Activated T-helper 1 cell treated with anti-CD3 and anti-CD28 coated beads, Interleukin-12 subunit alpha, Interleukin-12 subunit beta, Interleukin-2, Interleukin-4 antibody, amounts not matched to agents 30 ng/mL and 10 ng/mL and 1 ng/mL, durations not matched to agents 14 hours and 24 hours and 36 hours (primary cell): ENCODE measurements at regions not wholly inside any gene's neighbourhood (a gene's known extent, or its start where the extent isn't known, plus 50 kb on each side); places are given as distances from the start of the nearest gene placed in this dataset.

Source experiments
- DNase-seq: peaks from one replicate; pipeline ENCODE4 v3.0.0; 2021; ENCODE audit warnings: low spot score
- H3K27ac Mint-ChIP-seq: one replicate; pipeline ENCODE4 v1.8.0; 2021; ENCODE audit warnings: mild to moderate bottlenecking, mixed read lengths
- H3K27me3 Mint-ChIP-seq: one replicate; pipeline ENCODE4 v1.8.0; 2022; ENCODE audit warnings: mild to moderate bottlenecking, moderate library complexity, mixed read lengths; ENCODE audit not compliant: insufficient read depth
- H3K36me3 Mint-ChIP-seq: one replicate; pipeline ENCODE4 v1.8.0; 2021; ENCODE audit warnings: low read depth, mixed read lengths
- H3K4me1 Mint-ChIP-seq: one replicate; pipeline ENCODE4 v1.8.0; 2021; ENCODE audit warnings: low read depth, mixed read lengths
- H3K4me3 Mint-ChIP-seq: one replicate; pipeline ENCODE4 v1.8.0; 2021; ENCODE audit warnings: mild to moderate bottlenecking, moderate library complexity, mixed read lengths
- H3K9me3 Mint-ChIP-seq: one replicate; pipeline ENCODE4 v1.8.0; 2021; ENCODE audit warnings: mixed read lengths
- intact Hi-C: fragments of 100-400 bp; cut with micrococcal nuclease; formaldehyde crosslinking; loops from one replicate; pipeline ENCODE4 v1.15.1; 2024

DNA sequence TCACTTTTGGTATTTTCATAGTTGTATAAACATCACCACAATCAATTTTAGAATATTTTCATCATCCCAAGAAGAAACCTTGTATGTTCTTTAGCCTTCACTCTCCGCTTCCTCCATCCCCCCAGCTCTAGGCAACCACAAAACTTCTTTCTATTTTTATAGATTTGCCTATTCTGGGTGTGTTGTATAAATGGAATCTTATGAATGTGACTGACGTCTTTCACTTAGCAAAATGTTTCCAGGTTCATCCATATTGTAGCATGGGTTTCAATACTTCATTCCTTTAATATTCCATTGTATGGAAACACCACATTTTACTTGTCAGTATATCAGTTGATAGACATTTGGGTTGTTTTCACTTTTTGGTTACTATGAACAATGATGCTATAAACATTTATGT, 335.8 kb upstream of the GOLIM4 start:
- Mint-ChIP-seq H3K4me1 (no peaks in the 10 kb centered on the region), H3K4me3 (no peak overlapping the region), H3K9me3 (no peaks in the 10 kb centered on the region), H3K36me3 (no peaks in the 10 kb centered on the region), H3K27ac (no peak overlapping the region), H3K27me3 (no peaks in the 10 kb centered on the region)
- intact Hi-C loops: no loop called here
- no peak for DNase-seq

- H3K9me3 Mint-ChIP-seq: no peaks in the 10 kb centered on the region
- H3K36me3 Mint-ChIP-seq: no peaks in the 10 kb centered on the region
- DNase-seq: no peak
- H3K27ac Mint-ChIP-seq: no peak overlapping the region
- intact Hi-C loops: no loop called here
- H3K27me3 Mint-ChIP-seq: no peaks in the 10 kb centered on the region
- no peak overlapping the region for H3K4me3 Mint-ChIP-seq
- no peaks in the 10 kb centered on the region for H3K4me1 Mint-ChIP-seq
Measured at GRCh38 chr3:168427835-168428475, 332.2 kb upstream of the GOLIM4 start.

GRCh38 chr3:168427156-168427555, 331.4 kb upstream of the GOLIM4 start:
- Mint-ChIP-seq H3K36me3 (no peaks in the 10 kb centered on the region), H3K27ac (no peak overlapping the region), H3K4me1 (no peaks in the 10 kb centered on the region), H3K9me3 (no peaks in the 10 kb centered on the region), H3K4me3 (no peak overlapping the region), H3K27me3 (no peaks in the 10 kb centered on the region)
- intact Hi-C loops: no loop called here
- DNase-seq: no peak

DNA sequence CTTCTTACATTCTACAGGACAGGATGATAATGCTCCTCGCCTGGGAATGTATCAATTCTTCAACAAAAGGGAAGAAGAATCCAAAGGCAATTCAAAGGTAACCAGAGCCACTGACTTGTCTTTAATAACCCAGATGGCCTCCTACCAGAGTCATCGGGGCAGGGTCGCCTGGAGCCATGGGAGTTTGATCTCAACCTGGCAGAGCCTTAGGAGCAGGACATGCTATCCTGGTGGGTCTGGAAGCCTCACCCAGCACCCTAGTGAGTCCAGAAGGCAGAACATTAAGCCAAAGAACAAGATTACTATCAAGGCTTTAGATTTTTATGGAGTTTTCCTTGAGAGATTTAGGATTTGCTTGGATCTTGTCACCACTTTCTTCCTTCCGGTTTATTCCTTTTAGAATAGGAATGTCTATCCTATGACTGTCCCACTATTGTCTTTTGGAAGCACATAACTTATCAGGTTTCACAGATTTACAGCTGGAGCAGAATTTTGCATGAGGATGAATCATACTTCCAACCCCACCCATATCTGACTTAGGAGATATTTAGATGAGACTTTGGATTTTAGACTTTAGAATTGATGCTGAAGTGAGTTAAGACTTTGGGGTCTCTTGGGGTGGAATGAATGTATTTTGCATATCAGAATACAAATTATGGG, 330.3 kb upstream of the GOLIM4 start:
- intact Hi-C loops: no loop called here
- H3K9me3 Mint-ChIP-seq: no peaks in the 10 kb centered on the region
- H3K4me3 Mint-ChIP-seq: no peak overlapping the region
- no peak for DNase-seq
- H3K27me3 Mint-ChIP-seq: no peaks in the 10 kb centered on the region
- H3K36me3 Mint-ChIP-seq: no peaks in the 10 kb centered on the region
- no peak overlapping the region for H3K27ac Mint-ChIP-seq
- H3K4me1 Mint-ChIP-seq: no peaks in the 10 kb centered on the region

GRCh38 chr3:168424059-168424734, 328.5 kb upstream of the GOLIM4 start:
- intact Hi-C loops: no loop called here
- Mint-ChIP-seq H3K27ac (no peak overlapping the region), H3K9me3 (no peaks in the 10 kb centered on the region), H3K27me3 (no peaks in the 10 kb centered on the region), H3K36me3 (no peaks in the 10 kb centered on the region), H3K4me1 (no peaks in the 10 kb centered on the region), H3K4me3 (no peak overlapping the region)
- no peak for DNase-seq

DNA sequence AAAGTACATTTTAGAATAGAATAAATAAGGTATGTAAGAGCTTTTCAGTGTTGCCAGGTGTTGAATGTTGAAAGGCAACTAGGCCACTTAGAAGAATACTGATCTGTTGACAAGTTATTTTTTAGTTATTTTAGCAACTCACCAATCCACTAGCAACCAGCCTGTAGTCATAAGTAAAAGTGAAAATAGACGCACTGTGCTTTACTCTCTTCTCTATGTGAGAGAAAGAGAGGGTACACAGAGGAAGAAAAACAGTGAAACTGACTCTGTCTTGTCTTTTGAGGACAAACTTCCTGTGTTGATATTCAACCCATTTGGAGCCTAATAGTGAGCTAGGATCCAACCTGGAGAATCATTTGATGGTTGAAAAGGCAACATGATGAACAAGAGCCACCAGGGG, 327.1 kb upstream of the GOLIM4 start:
- Mint-ChIP-seq H3K27ac (no peak overlapping the region), H3K4me1 (no peaks in the 10 kb centered on the region), H3K36me3 (no peaks in the 10 kb centered on the region), H3K9me3 (no peaks in the 10 kb centered on the region), H3K27me3 (no peaks in the 10 kb centered on the region), H3K4me3 (no peak overlapping the region)
- intact Hi-C loops: no loop called here
- DNase-seq: no peak

DNA sequence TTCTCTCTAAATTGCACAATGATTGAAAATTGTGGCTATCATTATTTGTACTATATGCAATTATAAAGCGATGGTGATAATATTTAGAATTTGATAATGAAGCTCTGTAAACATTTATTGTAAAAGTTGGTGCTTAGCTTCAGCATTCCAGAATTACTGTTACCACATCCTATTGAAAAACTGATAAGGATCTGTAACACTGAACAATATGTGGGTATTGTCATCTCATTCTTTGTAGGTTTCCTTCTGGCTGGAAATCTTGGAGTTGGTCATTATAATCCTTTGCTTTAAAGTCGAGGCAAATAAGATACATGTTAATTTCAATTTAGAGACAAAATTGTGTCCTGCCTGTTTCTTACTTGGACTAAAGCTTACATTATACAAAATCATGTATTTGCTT, 323.4 kb upstream of the GOLIM4 start:
- Mint-ChIP-seq H3K9me3 (peaks cover 3% of the 10 kb centered on the region), H3K27me3 (no peaks in the 10 kb centered on the region), H3K4me3 (no peak overlapping the region), H3K4me1 (no peaks in the 10 kb centered on the region), H3K27ac (no peak overlapping the region), H3K36me3 (no peaks in the 10 kb centered on the region)
- intact Hi-C loops: no loop called here
- DNase-seq: no peak

GRCh38 chr3:168417016-168417415, 321.3 kb upstream of the GOLIM4 start:
- peaks cover 3% of the 10 kb centered on the region for H3K9me3 Mint-ChIP-seq
- intact Hi-C loops: no loop called here
- H3K4me1 Mint-ChIP-seq: no peaks in the 10 kb centered on the region

DNA sequence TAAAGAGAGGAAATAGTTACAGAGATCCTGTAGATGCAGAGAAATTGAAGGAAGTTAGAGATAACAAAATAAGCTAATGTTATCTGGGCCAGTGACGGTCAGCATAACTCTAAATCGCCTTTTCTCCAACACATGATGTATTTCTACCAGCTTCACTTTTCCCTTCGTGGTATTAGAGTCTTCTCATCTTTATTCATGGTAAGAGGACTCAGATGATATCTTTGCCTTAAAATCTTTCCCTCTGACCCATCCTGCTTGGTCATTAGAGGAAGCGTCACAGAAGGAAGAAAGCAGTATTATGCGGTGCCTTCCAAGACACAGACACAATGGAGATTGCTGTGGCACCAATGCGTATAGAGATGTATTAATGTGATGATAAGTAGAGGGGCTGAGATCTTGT, 320.7 kb upstream of the GOLIM4 start:
- no peak for DNase-seq
- intact Hi-C loops: no loop called here
- Mint-ChIP-seq H3K4me3 (no peak overlapping the region), H3K27me3 (no peaks in the 10 kb centered on the region), H3K4me1 (no peaks in the 10 kb centered on the region), H3K9me3 (peaks cover 3% of the 10 kb centered on the region), H3K36me3 (no peaks in the 10 kb centered on the region), H3K27ac (no peak overlapping the region)

More at GRCh38 chr3:168417016-168417415, 321.3 kb upstream of the GOLIM4 start:
- no peak overlapping the region for H3K4me3 Mint-ChIP-seq
- H3K36me3 Mint-ChIP-seq: no peaks in the 10 kb centered on the region
- no peak for DNase-seq
- no peaks in the 10 kb centered on the region for H3K27me3 Mint-ChIP-seq
- no peak overlapping the region for H3K27ac Mint-ChIP-seq

- Mint-ChIP-seq H3K4me1 (no peaks in the 10 kb centered on the region), H3K36me3 (no peaks in the 10 kb centered on the region), H3K4me3 (no peak overlapping the region), H3K27me3 (no peaks in the 10 kb centered on the region), H3K27ac (no peak overlapping the region), H3K9me3 (peaks cover 3% of the 10 kb centered on the region)
- intact Hi-C loops: no loop called here
- DNase-seq: no peak
Measured at GRCh38 chr3:168414149-168414548, 318.4 kb upstream of the GOLIM4 start.

DNA sequence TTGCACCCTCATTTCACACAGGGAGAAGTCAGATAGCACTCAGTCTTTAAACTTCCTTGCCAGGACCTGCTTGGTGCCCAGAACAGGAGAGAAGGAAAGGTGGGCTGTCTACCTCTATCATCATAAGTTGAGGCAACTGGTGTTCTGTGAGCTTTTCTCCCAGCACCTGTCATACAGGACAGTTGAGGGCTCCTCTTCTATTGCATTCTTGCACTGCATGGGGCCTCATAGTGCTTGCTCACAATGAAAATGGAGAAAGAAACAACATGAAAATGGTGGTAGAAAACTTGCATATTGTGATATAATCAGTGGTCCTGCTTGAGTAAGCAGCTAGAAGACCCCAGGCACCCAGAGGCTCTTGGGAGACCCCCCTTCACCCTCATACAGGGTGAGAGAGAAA, 311.7 kb upstream of the GOLIM4 start:
- intact Hi-C loops: no loop called here
- no peaks in the 10 kb centered on the region for H3K9me3 Mint-ChIP-seq
- no peaks in the 10 kb centered on the region for H3K4me1 Mint-ChIP-seq
- DNase-seq: no peak
- no peak overlapping the region for H3K4me3 Mint-ChIP-seq
- no peaks in the 10 kb centered on the region for H3K27me3 Mint-ChIP-seq
- H3K27ac Mint-ChIP-seq: no peak overlapping the region
- H3K36me3 Mint-ChIP-seq: no peaks in the 10 kb centered on the region

- DNase-seq: no peak
- Mint-ChIP-seq H3K9me3 (no peaks in the 10 kb centered on the region), H3K27me3 (no peaks in the 10 kb centered on the region), H3K4me1 (no peaks in the 10 kb centered on the region), H3K36me3 (no peaks in the 10 kb centered on the region), H3K27ac (no peak overlapping the region), H3K4me3 (no peak overlapping the region)
- intact Hi-C loops: no loop called here
Measured at GRCh38 chr3:168405288-168405687, 309.6 kb upstream of the GOLIM4 start.

DNA sequence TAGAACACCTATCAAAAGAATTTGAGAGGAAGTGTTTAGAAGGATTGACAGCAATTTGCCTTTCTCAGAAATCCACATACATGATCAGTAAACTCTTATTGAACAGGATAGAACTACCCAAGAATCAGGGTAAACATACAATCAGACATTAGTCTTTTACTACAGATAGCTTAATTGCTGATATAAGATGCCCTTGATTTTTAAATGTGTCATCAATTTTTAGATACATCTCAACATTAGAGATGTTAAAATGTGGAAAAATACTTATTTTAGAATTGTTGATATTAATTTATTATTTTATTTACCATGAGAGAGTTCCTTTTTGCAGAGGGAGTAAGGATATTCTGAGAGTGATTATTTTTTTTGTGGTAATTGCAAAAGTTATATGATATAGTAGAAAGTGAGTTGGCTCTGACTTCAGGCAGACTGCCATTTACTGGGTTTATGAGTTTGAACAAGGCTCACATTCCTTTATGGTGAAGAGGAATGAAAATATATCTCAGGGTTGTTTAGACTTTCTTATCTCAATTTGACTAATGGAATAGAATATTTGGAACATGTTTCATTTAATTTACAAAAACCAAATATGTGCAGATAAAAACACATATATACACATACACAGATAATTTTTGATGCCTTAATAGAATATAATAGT, 302.8 kb upstream of the GOLIM4 start:
- DNase-seq: no peak
- Mint-ChIP-seq H3K9me3 (no peaks in the 10 kb centered on the region), H3K27me3 (no peaks in the 10 kb centered on the region), H3K4me1 (no peaks in the 10 kb centered on the region), H3K4me3 (no peak overlapping the region), H3K36me3 (no peaks in the 10 kb centered on the region), H3K27ac (no peak overlapping the region)
- intact Hi-C loops: no loop called here
